Nephron progenitor cell (in vitro differentiated cells): ENCODE measurements at regions not wholly inside any gene's neighbourhood (a gene's known extent, or its start where the extent isn't known, plus 50 kb on each side); places are given as distances from the start of the nearest gene placed in this dataset.

Experiments used
- DNase-seq: peaks from one replicate; pipeline ENCODE4 v3.0.0; 2021
- H3K27ac Mint-ChIP-seq: 2 replicates; pipeline ENCODE4 v1.8.0; 2021; ENCODE audit warnings: mild to moderate bottlenecking, moderate library complexity, mixed read lengths
- H3K27me3 Mint-ChIP-seq: 2 replicates; pipeline ENCODE4 v1.8.0; 2021; ENCODE audit warnings: mild to moderate bottlenecking, low read depth, mixed read lengths; ENCODE audit not compliant: poor library complexity
- H3K36me3 Mint-ChIP-seq: 2 replicates; pipeline ENCODE4 v1.8.0; 2021; ENCODE audit warnings: low read depth, mixed read lengths
- H3K4me1 Mint-ChIP-seq: 2 replicates; pipeline ENCODE4 v1.8.0; 2021; ENCODE audit warnings: mixed read lengths
- H3K4me3 Mint-ChIP-seq: 2 replicates; pipeline ENCODE4 v1.8.0; 2021; ENCODE audit warnings: mild to moderate bottlenecking, moderate library complexity, mixed read lengths
- H3K9me3 Mint-ChIP-seq: 2 replicates; pipeline ENCODE4 v1.8.0; 2021; ENCODE audit warnings: mild to moderate bottlenecking, moderate library complexity, mixed read lengths
- TF ChIP-seq, protein P1 (sequence below): fragments of 200-600 bp; sonication (generic); IDR thresholded peaks from 2 replicates; pipeline ENCODE4 v1.5.0; 2021; ENCODE audit warnings: antibody characterized with exemption

DNA sequence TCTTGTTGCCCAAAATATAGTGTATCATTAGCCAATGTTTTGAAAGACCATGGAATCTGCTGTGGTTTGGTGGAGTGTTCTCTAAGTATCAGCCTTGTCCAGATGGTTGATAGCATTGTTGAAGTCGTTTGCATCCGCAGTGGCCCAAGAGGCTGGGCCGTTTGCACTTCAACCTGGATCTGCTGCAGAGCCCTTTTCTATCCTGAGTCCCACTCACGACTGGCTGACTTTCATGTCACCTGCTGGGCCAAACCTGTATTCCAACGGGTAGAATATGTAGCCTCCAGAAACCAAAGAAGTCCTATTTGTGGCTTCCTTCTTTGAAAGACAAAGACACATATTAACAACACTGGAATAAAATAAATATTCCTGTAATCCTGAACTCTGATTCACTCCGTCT, 1154.1 kb downstream of the RPIA start:
- no peaks in the 10 kb centered on the region for H3K27me3 Mint-ChIP-seq
- H3K36me3 Mint-ChIP-seq: no peaks in the 10 kb centered on the region
- H3K27ac Mint-ChIP-seq: no peak overlapping the region
- peaks cover 69% of the 10 kb centered on the region for H3K9me3 Mint-ChIP-seq
- no peak overlapping the region for H3K4me3 Mint-ChIP-seq
- H3K4me1 Mint-ChIP-seq: no peaks in the 10 kb centered on the region
- TF ChIP-seq, protein P1, sequence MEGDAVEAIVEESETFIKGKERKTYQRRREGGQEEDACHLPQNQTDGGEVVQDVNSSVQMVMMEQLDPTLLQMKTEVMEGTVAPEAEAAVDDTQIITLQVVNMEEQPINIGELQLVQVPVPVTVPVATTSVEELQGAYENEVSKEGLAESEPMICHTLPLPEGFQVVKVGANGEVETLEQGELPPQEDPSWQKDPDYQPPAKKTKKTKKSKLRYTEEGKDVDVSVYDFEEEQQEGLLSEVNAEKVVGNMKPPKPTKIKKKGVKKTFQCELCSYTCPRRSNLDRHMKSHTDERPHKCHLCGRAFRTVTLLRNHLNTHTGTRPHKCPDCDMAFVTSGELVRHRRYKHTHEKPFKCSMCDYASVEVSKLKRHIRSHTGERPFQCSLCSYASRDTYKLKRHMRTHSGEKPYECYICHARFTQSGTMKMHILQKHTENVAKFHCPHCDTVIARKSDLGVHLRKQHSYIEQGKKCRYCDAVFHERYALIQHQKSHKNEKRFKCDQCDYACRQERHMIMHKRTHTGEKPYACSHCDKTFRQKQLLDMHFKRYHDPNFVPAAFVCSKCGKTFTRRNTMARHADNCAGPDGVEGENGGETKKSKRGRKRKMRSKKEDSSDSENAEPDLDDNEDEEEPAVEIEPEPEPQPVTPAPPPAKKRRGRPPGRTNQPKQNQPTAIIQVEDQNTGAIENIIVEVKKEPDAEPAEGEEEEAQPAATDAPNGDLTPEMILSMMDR: no peak
- DNase-seq: no peak

DNA sequence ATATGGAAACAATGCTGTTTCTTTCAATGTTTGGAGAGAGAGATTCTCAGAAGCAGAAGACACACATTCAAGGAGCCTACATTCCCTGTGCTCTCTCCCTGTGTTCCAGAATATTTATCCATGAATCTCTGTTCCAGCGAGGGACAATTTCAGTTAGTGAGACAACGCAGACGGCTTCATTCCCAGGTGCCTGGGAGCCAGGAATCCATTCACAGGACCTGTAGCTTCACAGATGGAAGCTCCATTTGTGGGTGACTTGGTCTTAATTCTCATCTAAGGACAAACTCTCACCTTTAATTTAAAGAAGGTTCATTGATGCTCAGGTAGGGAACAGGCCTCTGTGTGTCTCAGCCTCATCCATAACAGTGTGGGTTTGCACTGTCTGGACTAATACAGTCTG, 1156.6 kb downstream of the RPIA start:
- Mint-ChIP-seq H3K4me3 (no peak overlapping the region), H3K9me3 (peaks cover 82% of the 10 kb centered on the region)
- TF ChIP-seq, protein P1: no peak

DNA sequence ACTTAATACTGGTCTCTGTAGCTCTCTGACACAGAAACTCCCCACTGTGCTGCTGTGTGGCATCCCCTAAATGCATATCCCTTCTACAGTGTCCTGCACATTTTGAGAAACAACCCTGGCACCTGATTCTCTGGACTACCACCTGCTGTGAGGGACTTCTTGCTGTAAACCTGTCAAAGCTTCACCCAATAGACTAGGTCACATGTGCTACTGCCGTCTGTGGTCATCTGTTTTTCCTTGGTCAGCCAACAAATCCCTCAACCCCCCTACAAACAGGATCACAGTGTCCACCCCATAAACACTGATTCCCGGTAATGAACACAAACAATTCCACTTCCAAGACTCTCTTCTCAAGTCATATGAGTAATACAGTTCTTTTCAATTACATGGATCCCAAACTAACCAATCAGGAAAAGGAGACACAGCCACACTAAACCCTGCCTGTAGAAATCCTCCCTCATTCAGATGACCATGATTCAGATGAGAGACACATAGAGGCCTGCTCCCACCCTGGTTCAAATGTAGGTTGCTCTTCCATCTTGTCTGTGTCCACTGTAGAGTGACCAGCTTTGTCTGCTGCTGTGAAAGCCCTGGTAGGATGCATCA, 1157.4 kb downstream of the RPIA start:
- Mint-ChIP-seq H3K27me3 (no peaks in the 10 kb centered on the region), H3K4me3 (no peak overlapping the region), H3K4me1 (no peaks in the 10 kb centered on the region), H3K9me3 (peaks cover 77% of the 10 kb centered on the region), H3K27ac (no peak overlapping the region), H3K36me3 (no peaks in the 10 kb centered on the region)
- DNase-seq: no peak
- TF ChIP-seq, protein P1: no peak

More for the DNA sequence above, 1156.6 kb downstream of the RPIA start:
- Mint-ChIP-seq H3K27ac (no peak overlapping the region), H3K4me1 (no peaks in the 10 kb centered on the region), H3K36me3 (no peaks in the 10 kb centered on the region), H3K27me3 (no peaks in the 10 kb centered on the region)
- no peak for DNase-seq

DNA sequence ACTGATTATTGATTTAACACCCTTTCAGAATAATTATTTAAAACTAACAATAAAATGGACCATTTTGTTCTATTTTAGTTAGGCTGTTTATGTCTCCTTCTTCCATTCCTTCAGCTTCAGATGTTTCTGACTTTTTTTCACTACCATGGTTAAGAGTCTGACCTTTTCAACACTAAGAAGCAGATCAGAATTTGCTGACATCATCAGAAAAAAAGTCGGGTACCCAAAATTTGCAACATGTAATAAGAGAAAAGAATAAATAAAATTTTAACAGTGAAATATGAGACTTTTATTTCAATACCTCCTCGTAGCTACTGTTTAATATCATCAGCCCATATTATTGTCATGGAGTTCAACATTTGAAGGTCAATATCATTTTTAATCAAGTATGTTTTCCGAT, 1158.3 kb downstream of the RPIA start:
- no peaks in the 10 kb centered on the region for H3K27me3 Mint-ChIP-seq
- TF ChIP-seq, protein P1: no peak
- H3K36me3 Mint-ChIP-seq: no peaks in the 10 kb centered on the region
- no peaks in the 10 kb centered on the region for H3K4me1 Mint-ChIP-seq
- peaks cover 69% of the 10 kb centered on the region for H3K9me3 Mint-ChIP-seq
- no peak overlapping the region for H3K27ac Mint-ChIP-seq
- H3K4me3 Mint-ChIP-seq: no peak overlapping the region
- DNase-seq: no peak

DNA sequence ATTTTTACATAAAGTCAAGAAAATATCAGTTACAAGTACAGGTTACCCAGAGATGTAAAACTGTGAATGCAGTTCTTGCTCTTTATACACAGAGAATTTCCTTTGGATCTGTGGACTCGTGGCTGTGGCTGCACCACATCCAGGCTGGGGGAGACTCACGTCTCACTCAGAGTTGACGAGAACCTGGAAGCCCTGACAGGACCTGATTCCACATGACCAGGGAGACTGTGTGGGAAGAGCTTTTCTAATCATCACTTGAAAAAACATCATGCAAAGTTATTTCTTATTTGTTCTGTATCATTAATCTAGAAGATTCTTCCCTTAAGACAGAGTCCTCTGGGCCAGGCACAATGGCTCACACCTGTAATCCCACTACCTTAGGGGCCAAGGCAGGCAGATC, 1159.0 kb downstream of the RPIA start:
- H3K4me1 Mint-ChIP-seq: no peaks in the 10 kb centered on the region
- no peak overlapping the region for H3K4me3 Mint-ChIP-seq
- peaks cover 61% of the 10 kb centered on the region for H3K9me3 Mint-ChIP-seq
- H3K27me3 Mint-ChIP-seq: no peaks in the 10 kb centered on the region
- TF ChIP-seq, protein P1: no peak
- no peak overlapping the region for H3K27ac Mint-ChIP-seq
- H3K36me3 Mint-ChIP-seq: no peaks in the 10 kb centered on the region
- DNase-seq: no peak

DNA sequence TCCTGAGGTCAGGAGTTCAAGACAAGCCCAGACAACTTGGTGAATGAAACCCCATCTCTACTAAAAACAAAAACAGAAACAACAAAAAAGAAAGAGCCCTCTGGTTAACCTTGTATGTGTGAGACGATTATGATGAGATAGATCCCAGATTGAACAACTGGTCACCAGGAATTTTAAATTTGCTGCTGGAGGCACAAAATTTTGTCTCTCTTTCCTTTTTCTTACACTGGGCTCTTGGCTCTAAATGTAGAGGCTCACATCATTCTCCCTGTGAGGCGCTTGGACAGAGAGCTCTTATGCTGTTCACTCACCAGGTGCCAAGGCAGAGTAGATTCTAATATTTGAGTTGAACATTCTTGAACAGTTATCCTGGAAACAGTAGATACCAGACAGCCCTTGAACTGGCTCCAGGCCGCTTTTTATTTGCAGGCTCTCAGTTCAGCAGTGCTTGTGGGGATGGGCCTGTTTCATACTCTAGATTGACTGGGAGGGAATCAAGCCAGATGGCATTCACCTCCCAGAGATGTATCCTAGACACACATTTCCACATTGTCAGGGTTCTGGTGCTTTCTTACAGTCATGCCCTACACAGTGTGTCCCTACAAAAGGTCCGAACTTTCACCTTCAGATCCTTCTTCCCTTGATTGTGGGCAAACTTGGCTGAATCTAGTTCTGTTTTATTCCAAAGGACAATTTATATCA, 1159.6 kb downstream of the RPIA start:
- Mint-ChIP-seq H3K4me3 (no peak overlapping the region), H3K36me3 (no peaks in the 10 kb centered on the region), H3K9me3 (peaks cover 56% of the 10 kb centered on the region), H3K4me1 (no peaks in the 10 kb centered on the region), H3K27ac (no peak overlapping the region), H3K27me3 (no peaks in the 10 kb centered on the region)
- no peak for DNase-seq
- TF ChIP-seq, protein P1: no peak
